Sigmoid colon (tissue), 6 donors: ENCODE measurements at regions not wholly inside any gene's neighbourhood (a gene's known extent, or its start where the extent isn't known, plus 50 kb on each side); places are given as distances from the start of the nearest gene placed in this dataset.

Experiments
- DNase-seq: peaks from one replicate; pipeline ENCODE4 v3.0.0-alpha.2; 2019
- H3K27ac ChIP-seq, 4 donors: fragments of 200-600 bp; sonication (generic); one replicate each; pipeline ENCODE4 v1.5.1; 2016 to 2019; ENCODE audit warnings: mild to moderate bottlenecking in 1 of 4
- H3K27me3 ChIP-seq, 3 donors: fragments of 200-600 bp; sonication (generic); one replicate each; pipeline ENCODE4 v1.5.1; 2019; ENCODE audit warnings: mild to moderate bottlenecking in 1 of 3
- H3K36me3 ChIP-seq, 4 donors: fragments of 200-600 bp; sonication (generic); one replicate each; pipeline ENCODE4 v1.5.1; 2016 to 2019
- H3K4me1 ChIP-seq, 4 donors: fragments of 200-600 bp; sonication (generic); one replicate each; pipeline ENCODE4 v1.5.1; 2017 to 2019
- H3K4me3 ChIP-seq, 4 donors: fragments of 200-600 bp; sonication (generic); one replicate each; pipeline ENCODE4 v1.5.1; 2017 to 2019; ENCODE audit warnings: mild to moderate bottlenecking in 2 of 4, moderate library complexity in 1 of 4
- H3K9me3 ChIP-seq, 4 donors: fragments of 200-600 bp in 3 of 4; sonication (generic) in 3 of 4; one replicate each; pipeline versions ENCODE4 v1.5.1 to v1.6.1; 2013 to 2019
- EP300 ChIP-seq, 4 donors: sonication (generic); formaldehyde crosslinking; IDR thresholded peaks; one replicate each; pipeline ENCODE4 v1.6.1; 2017; ENCODE audit warnings: antibody characterized with exemption in 4 of 4
- POLR2A ChIP-seq, 2 donors: fragments of 450-650 bp; IDR thresholded peaks; one replicate each; pipeline ENCODE4 v1.6.1; 2016; ENCODE audit warnings: antibody characterized with exemption in 2 of 2, mild to moderate bottlenecking in 2 of 2, moderate library complexity in 2 of 2
- POLR2AphosphoS5 ChIP-seq, 4 donors: sonication (generic); formaldehyde crosslinking; IDR thresholded peaks; one replicate each; pipeline ENCODE4 v1.6.1; 2017; ENCODE audit warnings: antibody characterized with exemption in 4 of 4
- WGBS, 2 donors: extraction: QIAGEN DNeasy Blood & Tissue Kit; methylation state at CpG; one replicate each; pipeline ENCODE4 v1.1.7; 2013; 5-methylcytosine and 5-hydroxymethylcytosine counted together
- intact Hi-C: fragments of 100-400 bp; cut with DNase I; formaldehyde crosslinking; loops from one replicate; pipeline ENCODE4 v1.15.1; 2023
- TF ChIP-seq, protein P1 (sequence below), 4 experiments: fragments of 450-650 bp in 3 of 4; fragments of 200-600 bp in 1 of 4; IDR thresholded peaks; one replicate each; pipeline ENCODE4 v1.5.1; 2016 to 2019; ENCODE audit warnings: antibody characterized with exemption in 4 of 4, mild to moderate bottlenecking in 3 of 4, moderate library complexity in 2 of 4
- donor health status: healthy with polysubstance abuse.
- donor health status: healthy.

- H3K9me3 ChIP-seq: peaks cover 0 to 7% (median 2%) of the 10 kb centered on the region in 4 donors
- TF ChIP-seq EP300 (IDR thresholded peaks at IDR 0.05): no peak
- TF ChIP-seq POLR2A (IDR thresholded peaks at IDR 0.05): no peak
- TF ChIP-seq, protein P1, sequence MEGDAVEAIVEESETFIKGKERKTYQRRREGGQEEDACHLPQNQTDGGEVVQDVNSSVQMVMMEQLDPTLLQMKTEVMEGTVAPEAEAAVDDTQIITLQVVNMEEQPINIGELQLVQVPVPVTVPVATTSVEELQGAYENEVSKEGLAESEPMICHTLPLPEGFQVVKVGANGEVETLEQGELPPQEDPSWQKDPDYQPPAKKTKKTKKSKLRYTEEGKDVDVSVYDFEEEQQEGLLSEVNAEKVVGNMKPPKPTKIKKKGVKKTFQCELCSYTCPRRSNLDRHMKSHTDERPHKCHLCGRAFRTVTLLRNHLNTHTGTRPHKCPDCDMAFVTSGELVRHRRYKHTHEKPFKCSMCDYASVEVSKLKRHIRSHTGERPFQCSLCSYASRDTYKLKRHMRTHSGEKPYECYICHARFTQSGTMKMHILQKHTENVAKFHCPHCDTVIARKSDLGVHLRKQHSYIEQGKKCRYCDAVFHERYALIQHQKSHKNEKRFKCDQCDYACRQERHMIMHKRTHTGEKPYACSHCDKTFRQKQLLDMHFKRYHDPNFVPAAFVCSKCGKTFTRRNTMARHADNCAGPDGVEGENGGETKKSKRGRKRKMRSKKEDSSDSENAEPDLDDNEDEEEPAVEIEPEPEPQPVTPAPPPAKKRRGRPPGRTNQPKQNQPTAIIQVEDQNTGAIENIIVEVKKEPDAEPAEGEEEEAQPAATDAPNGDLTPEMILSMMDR (IDR thresholded peaks at IDR 0.05): no peak
- no peak for TF ChIP-seq POLR2AphosphoS5 (IDR thresholded peaks at IDR 0.05)
- H3K27me3 ChIP-seq: no peaks in the 10 kb centered on the region
- no peak overlapping the region for H3K27ac ChIP-seq
- no peak for DNase-seq
- intact Hi-C loops: no loop called here
- H3K4me3 ChIP-seq: no peak overlapping the region
- no peaks in the 10 kb centered on the region for H3K4me1 ChIP-seq
- H3K36me3 ChIP-seq: no peaks in the 10 kb centered on the region
Observed at GRCh38 chr3:154884952-154885351, 195.2 kb upstream of the MME start.

GRCh38 chr3:154875142-154875541 is 205.0 kb upstream of the MME start:
- DNase-seq: no peak
- Histone ChIP-seq H3K36me3 (no peaks in the 10 kb centered on the region), H3K27me3 (no peaks in the 10 kb centered on the region), H3K4me1 (no peaks in the 10 kb centered on the region), H3K4me3 (no peak overlapping the region), H3K9me3 (peaks cover 0 to 1% (median 0%) of the 10 kb centered on the region in 4 donors), H3K27ac (no peak overlapping the region)
- WGBS, 2 donors: 40 to 81% methylated on average over 7 of the region's 7 CpGs
- intact Hi-C loops: no loop called here
- TF ChIP-seq EP300 (IDR thresholded peaks at IDR 0.05): no peak
- no peak for TF ChIP-seq POLR2AphosphoS5 (IDR thresholded peaks at IDR 0.05)
- TF ChIP-seq POLR2A (IDR thresholded peaks at IDR 0.05): no peak
- TF ChIP-seq, protein P1 (IDR thresholded peaks at IDR 0.05): no peak

DNA sequence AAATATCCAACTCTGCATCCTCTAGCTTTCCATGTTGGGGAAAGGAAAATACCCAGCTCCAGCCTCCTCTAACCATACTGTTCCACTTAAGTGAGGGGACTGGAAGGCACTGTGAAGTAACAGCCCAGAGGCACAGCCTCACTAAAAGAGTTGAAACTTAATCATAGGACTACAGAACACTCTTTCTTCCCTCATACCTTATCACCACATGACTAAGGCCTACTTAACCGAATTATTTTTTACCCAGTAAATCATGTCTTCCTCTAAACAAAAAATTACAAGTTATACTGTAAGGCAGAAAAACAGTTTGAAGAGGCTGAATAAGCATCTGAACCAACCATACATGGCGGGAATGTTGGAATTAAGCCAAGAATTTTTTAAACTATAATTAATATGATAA is 207.4 kb upstream of the MME start:
- H3K4me3 ChIP-seq: no peak overlapping the region
- intact Hi-C loops: no loop called here
- H3K4me1 ChIP-seq: no peaks in the 10 kb centered on the region
- H3K27me3 ChIP-seq: no peaks in the 10 kb centered on the region
- 92 to 93% methylated on average over 2 of the region's 2 CpGs for WGBS, 2 donors
- H3K36me3 ChIP-seq: no peaks in the 10 kb centered on the region
- no peaks in the 10 kb centered on the region for H3K9me3 ChIP-seq
- DNase-seq: no peak
- no peak for TF ChIP-seq POLR2A (IDR thresholded peaks at IDR 0.05)
- TF ChIP-seq EP300 (IDR thresholded peaks at IDR 0.05): no peak
- TF ChIP-seq, protein P1 (IDR thresholded peaks at IDR 0.05): no peak
- H3K27ac ChIP-seq: no peak overlapping the region

DNA sequence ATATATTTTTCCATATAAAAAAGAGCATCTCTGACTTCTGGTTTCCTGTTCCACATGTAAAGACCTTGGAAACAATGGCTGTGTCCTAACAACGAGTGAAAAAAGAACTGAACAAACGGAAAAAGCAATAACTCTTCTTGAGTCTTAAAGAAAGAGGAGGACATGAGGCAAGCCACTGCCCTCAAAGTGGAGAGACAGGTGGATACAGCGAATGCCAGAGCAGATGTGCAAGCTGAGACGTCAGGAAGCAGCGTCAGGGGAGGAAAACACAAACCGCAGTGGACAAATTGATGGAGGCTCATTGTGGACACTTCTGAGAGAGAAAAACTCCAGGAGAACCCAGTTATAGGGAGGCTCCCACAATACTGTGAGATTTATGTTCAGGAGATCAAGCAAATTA is 208.0 kb upstream of the MME start:
- Histone ChIP-seq H3K4me1 (no peaks in the 10 kb centered on the region), H3K27ac (no peak overlapping the region), H3K9me3 (no peaks in the 10 kb centered on the region), H3K27me3 (no peaks in the 10 kb centered on the region), H3K4me3 (no peak overlapping the region), H3K36me3 (no peaks in the 10 kb centered on the region)
- no peak for DNase-seq
- 43 to 76% methylated on average over 6 of the region's 6 CpGs for WGBS, 2 donors
- no peak for TF ChIP-seq POLR2A (IDR thresholded peaks at IDR 0.05)
- TF ChIP-seq, protein P1 (IDR thresholded peaks at IDR 0.05): no peak
- no peak for TF ChIP-seq EP300 (IDR thresholded peaks at IDR 0.05)
- TF ChIP-seq POLR2AphosphoS5 (IDR thresholded peaks at IDR 0.05): no peak
- intact Hi-C loops: no loop called here

GRCh38 chr3:154864947-154865346 is 215.2 kb upstream of the MME start:
- Histone ChIP-seq H3K4me1 (no peaks in the 10 kb centered on the region), H3K4me3 (no peak overlapping the region), H3K27ac (no peak overlapping the region), H3K36me3 (no peaks in the 10 kb centered on the region), H3K27me3 (no peaks in the 10 kb centered on the region), H3K9me3 (no peaks in the 10 kb centered on the region)
- no peak for DNase-seq
- TF ChIP-seq EP300 (IDR thresholded peaks at IDR 0.05) (no peak), POLR2AphosphoS5 (IDR thresholded peaks at IDR 0.05) (no peak), POLR2A (IDR thresholded peaks at IDR 0.05) (no peak)
- TF ChIP-seq, protein P1 (IDR thresholded peaks at IDR 0.05): no peak
- WGBS, 2 donors: 80 to 84% methylated on average over 1 of the region's 1 CpG
- intact Hi-C loops: no loop called here
